ENCODE measurements at regions not wholly inside any gene's neighbourhood (a gene's known extent, or its start where the extent isn't known, plus 50 kb on each side); places are given as distances from the start of the nearest gene placed in this dataset.

GRCh38 chr16:79437764-79438751 is 162.5 kb downstream of the MAF start:
- no peak for DNase-seq

DNA sequence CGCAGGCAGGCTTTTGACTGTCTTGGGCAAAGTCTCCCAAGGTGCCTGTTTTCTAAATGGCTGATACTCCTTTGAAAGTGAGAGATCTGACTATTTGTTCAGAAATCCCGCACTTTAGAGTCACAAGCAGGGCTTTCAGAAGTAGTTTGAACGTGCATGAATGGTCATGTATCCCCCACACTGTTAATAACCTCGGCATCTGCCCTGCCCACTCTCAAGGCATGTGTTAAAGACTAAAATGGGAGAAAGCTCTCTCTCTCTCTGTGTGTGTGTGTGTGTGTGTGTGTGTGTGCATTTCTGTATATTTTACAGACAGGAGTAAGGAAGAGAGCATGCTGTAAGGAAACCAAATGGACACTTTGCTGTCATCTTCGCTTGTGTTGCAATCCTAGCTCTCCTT is 163.7 kb downstream of the MAF start:
- DNase-seq, result no peak

DNA sequence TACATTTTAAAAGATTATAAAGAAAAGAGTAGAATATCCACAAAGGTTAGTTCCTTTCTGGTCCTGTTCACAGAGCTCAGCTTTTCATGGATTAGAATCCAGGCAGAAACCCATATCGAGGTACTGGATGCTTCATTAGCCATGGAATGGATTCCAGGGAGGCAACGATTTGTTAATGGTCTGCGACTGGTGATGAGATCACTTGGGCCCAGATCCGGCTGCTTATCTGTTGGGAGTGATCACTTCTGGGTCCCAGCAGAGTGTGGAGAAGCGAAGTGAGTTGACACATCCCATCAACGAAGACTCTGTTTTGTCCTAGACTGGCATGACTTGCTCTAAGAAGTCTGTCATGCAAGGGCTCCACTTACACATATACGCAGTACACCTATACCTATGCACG is 165.8 kb downstream of the MAF start:
- DNase-seq, result no peak

GRCh38 chr16:79434092-79434491 is 166.4 kb downstream of the MAF start:
- DNase-seq, result no peak

DNA sequence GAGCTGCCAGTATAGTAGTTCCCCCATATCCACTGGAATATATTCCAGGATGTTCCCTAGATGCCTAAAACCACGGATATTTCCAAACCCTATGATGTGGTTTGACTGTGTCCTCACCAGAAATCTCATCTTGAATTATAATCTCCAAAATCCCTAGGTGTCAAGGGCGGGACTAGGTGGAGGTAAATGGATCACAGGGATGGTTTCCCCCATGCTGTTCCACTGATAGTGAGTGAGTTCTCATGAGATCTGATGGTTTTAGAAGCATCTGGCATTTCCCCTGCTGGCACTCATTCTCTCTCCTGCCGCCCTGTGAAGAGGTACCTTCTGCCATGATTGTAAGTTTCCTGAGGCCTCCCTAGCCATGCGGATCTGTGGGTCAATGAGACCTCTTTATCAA is 168.6 kb downstream of the MAF start:
- no peak for DNase-seq

DNA sequence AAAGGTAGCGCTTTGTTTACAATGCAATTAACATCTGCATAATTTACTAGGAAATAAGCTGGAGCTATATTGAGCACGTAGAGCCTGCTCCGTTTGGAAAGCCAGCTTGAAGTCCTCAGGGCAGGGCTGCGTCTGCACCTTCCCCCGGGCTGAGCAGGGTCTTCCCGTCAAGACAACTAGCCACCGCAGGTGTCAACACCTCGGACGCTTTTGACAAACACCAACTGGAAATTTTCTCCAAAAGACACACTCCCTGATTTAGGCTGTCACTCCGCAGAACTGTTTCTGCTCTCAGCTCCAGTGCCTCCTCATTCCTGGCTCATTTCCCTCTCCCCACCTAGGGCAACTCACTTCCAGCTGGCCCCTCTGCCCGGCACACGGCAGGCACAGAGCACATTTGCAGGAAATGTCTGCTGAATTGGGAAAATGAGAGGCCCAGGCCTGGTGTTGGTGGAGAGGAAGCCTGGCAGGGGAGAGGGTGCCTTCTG is 170.3 kb downstream of the MAF start:
- no peak for DNase-seq

DNA sequence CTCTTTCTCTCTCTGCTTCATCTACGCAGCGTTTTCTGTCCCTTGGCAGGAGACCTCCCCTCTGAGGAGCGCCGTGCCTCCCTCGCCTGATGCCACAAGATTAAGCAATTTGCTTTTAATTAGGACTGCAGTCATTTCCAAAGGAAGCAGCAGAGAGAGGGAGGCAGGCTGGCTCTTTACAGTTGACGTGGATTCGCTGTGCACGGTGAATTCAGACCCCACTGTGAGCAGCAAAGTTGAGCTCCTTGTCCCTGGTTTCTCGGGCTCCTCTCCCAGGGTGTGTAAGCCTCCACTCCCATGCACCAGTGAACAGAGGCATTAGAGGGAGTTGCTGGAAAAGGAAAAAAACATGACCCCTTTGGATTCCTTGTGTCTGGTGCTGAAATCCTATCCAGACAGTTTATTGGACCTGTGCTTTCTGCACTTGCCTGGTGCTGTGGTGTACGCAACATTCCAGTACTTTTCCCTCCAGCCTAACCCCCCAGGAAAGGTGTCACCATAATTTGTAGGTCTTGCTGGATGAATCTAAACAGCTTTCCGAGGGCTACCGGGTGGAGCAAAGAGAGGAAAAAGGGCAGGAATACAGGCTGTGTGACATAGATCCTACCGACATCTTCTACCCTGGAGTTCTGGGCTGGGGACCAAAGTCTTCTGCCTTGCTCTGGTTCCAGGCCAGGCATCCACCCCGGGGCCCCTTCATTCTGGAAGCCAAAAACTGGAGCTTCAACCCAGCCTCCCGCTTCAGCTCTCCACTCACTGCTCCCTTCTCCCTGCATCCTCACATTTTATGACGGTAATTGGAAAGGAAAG is 171.0 kb downstream of the MAF start:
- no peak for DNase-seq

DNA sequence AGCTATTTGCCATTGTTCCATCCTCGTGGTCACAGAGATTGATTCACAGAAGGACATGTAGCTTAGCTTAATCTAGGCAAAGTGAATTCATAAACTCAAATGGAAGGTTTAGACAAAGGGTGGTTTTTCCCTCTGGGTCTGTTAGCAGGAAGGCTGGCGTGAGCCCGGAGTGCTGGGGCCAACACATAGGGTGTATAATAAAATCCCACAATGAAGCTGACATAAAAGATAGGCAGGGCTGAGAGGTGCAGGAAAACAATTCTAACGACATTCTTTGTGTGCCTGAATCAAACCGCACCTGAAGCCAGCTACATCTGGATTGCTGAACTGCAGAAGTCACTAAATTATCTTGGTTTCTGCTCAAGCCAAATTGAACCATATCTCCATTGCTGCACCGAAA is 173.9 kb downstream of the MAF start:
- DNase-seq, result no peak

GRCh38 chr16:79422064-79422463 is 178.5 kb downstream of the MAF start:
- no peak for DNase-seq

DNA sequence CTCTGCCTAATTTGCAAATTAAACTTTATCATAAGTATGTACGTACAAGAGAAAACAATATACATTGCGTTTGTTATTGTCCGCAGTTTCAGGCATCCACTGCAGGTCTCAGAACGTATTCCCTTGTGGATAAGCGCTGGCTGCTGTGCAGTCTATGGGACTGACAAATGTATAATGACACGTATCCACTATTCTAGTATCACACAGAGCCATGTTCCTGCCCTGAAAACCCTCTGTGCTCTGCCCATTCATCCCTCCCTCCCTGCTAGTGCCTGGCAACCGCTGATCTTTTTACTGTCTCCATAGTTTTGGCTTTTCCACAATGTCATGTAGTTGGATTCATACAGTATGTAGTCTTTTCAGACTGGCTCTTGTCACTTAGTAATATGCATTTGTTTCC is 179.4 kb downstream of the MAF start:
- no peak for DNase-seq

- no peak for DNase-seq
Measured at GRCh38 chr16:79420493-79420892, 180.0 kb downstream of the MAF start.

DNA sequence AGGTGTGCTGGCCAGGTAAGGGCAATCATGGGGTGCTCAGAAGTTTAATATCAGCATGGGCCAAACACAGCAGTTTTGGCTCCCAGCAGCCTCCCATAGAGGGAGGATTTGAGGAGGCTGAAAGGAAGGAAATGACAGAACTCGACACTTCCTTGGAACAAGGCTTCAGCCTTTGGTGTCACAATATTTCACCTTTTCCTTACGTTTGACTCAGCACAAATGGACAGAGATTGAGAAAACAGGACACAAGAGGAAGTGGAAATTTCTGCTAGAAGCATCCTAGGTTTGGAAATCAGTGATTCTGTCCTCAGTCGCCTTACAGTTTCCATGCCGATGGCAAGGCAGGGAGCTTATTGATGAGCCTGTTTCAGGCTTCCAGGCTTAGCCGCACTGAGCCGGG is 181.4 kb downstream of the MAF start:
- peak in 1 of 2 donors; percentile 40 for DNase-seq

DNA sequence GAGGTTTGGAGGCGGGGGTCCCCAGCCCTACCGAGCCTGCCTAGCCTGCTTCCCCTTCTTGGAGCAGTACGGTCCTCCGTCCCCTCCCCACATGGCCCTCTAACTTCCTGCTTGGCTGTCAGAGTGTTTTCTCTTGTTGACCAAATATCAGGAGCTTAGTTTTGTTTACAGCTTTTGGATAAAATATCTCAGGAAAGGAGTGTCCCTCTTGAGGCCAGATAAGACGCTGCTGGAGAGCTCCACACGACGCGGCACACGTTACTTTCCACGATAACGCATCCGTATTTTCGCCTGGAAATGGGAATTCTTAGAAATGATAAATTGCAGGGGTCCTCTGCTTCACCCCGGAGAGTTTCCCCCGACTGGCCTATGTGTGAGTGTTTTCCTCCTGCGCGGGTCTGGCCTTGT is 182.9 kb downstream of the MAF start:
- DNase-seq, result no peak

DNA sequence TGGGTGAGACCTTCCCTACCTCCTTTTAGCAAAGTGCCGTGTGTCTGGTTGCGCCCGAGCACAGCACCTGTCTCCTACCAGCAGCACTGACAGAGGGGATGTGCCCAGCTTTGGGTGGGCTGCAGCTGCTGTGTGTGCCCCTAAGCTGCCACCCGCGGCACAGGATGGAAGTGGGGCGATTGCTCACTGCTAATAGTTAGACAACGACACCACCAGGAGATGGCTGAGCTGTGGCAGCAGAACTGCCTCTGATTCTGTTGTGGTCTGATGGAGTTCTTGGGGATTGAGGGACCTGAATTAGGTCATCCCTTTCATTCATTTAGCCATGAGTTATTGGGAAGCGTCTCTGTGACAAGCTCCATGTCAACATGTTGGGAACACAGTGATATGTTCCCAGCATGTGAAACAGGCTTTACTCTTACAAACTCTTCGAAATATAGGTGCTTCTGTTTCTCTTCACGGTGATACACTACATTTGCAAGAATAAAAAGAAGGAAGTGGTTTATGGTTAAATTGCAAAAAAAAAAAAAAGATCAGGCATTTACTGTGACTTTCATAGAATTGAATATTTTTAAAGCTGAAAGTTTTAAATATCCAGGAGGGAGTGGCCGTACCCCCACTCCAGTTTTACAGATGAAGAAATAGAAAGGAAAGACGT is 184.4 kb downstream of the MAF start:
- peak in 1 of 2 donors; percentile 31 for DNase-seq

- no peak for DNase-seq
Measured at GRCh38 chr16:79412783-79413225, 187.7 kb downstream of the MAF start.

- no peak for DNase-seq
Measured at GRCh38 chr16:79411805-79412204, 188.7 kb downstream of the MAF start.

- no peak for DNase-seq
Measured at GRCh38 chr16:79411357-79411756, 189.2 kb downstream of the MAF start.

- no peak for DNase-seq
Measured at GRCh38 chr16:79409978-79410377, 190.6 kb downstream of the MAF start.

GRCh38 chr16:79408355-79408754 is 192.2 kb downstream of the MAF start:
- no peak for DNase-seq

DNA sequence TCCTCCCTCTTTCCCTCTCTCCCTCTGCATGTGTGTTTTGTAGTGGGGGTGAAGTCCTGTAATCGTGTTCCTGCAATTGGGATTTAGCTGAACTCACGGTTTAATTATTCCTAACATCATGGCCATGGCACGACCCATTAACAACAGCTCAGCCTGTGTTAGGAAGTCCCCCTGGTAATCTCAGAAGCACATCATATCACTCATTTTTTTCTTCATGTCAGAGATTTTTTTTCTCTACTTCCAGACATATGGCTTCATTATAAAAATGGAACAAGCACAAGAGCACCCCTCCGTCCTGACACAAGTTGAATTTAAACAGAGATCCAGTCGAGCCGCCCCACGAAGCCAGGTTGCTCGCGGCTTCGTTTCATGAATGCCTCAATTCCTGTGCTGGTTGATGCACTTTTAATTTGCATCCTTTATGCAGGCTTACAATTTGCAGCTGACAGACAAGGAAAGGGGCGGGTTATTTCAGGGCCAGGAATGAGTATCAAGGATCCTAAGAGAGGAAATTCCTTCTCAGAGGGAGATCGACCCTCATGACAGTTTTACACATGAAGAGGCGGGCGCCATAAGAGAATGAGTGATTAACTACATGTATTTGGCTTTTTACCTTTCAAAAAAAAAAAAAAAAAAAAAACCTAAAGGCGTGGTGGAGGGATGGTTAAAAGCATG is 192.9 kb downstream of the MAF start:
- DNase-seq, result no peak

- DNase-seq, result no peak
Measured at GRCh38 chr16:79407005-79407404, 193.5 kb downstream of the MAF start.

DNA sequence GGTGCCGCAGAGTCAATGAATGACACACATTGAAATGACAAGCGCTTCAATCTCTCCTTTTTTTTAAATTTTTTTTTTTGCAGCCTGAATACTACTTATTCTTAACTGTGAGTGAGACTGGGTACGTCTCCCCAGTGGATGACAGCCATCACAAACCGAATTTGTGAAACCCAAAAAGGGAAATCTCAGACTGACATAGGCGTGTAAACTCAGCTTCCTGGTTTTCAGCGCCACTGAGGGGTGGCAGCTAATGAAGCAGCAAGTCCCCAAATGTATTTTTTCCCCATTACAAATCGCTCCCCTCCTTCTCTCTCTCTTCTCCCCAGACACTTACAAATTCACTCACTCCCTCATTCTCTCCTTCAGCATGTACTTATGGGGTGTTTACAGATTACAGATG is 196.0 kb downstream of the MAF start:
- no peak for DNase-seq

- DNase-seq, result no peak
Measured at GRCh38 chr16:79403534-79403933, 197.0 kb downstream of the MAF start.

All from CD4-positive, alpha-beta T cell treated with Interleukin-4 for 1 hour (primary cell).